Osteoblast (primary cell): ENCODE measurements at regions not wholly inside any gene's neighbourhood (a gene's known extent, or its start where the extent isn't known, plus 50 kb on each side); places are given as distances from the start of the nearest gene placed in this dataset.

Source experiments
- DNase-seq: peaks from one replicate; pipeline ENCODE4 v3.0.0; 2011; ENCODE audit warnings: low spot score, mixed read lengths; ENCODE audit not compliant: insufficient read length; ENCODE audit errors: missing footprints
- H2AFZ ChIP-seq: 2 replicates; pipeline ENCODE4 v1.6.0; 2011; ENCODE audit warnings: mild to moderate bottlenecking, low read length
- H3K27ac ChIP-seq: 2 replicates; pipeline ENCODE4 v1.5.1; 2011; ENCODE audit warnings: mild to moderate bottlenecking, low read depth, low read length, moderate library complexity
- H3K27me3 ChIP-seq: 2 replicates; pipeline ENCODE4 v1.6.0; 2012; ENCODE audit warnings: mild to moderate bottlenecking, control low read depth, inconsistent platforms, low read length, moderate library complexity; ENCODE audit not compliant: insufficient read depth
- H3K36me3 ChIP-seq: 2 replicates; pipeline ENCODE4 v1.5.1; 2011; ENCODE audit warnings: mild to moderate bottlenecking, low read length, control low read depth, moderate library complexity; ENCODE audit not compliant: insufficient read depth
- H3K4me1 ChIP-seq: 2 replicates; pipeline ENCODE4 v1.5.1; 2011; ENCODE audit warnings: mild to moderate bottlenecking, low read length, control low read depth, moderate library complexity; ENCODE audit not compliant: insufficient read depth
- H3K4me2 ChIP-seq: 2 replicates; pipeline ENCODE4 v1.6.0; 2011; ENCODE audit warnings: mild to moderate bottlenecking, low read length; ENCODE audit not compliant: insufficient read depth
- H3K4me3 ChIP-seq: fragments of 200-600 bp; sonication (generic); 3 replicates; pipeline ENCODE4 v1.5.1; 2012; ENCODE audit warnings: mild to moderate bottlenecking, low read length, inconsistent platforms; ENCODE audit not compliant: insufficient read depth
- H3K79me2 ChIP-seq: 2 replicates; pipeline ENCODE4 v1.6.0; 2012; ENCODE audit warnings: mild to moderate bottlenecking, low read length, control low read depth, inconsistent platforms; ENCODE audit not compliant: insufficient read depth
- H3K9me3 ChIP-seq: 2 replicates; pipeline ENCODE4 v1.5.1; 2011; ENCODE audit warnings: low read depth, low read length, control low read depth
- H4K20me1 ChIP-seq: 2 replicates; pipeline ENCODE4 v1.6.0; 2012; ENCODE audit warnings: mild to moderate bottlenecking, low read length, control low read depth; ENCODE audit not compliant: insufficient read depth
- CTCF ChIP-seq: IDR thresholded peaks from 2 replicates; pipeline ENCODE4 v1.5.1; 2011; ENCODE audit warnings: mild to moderate bottlenecking, low read depth, low read length, moderate library complexity; ENCODE audit errors: extremely low read depth

DNA sequence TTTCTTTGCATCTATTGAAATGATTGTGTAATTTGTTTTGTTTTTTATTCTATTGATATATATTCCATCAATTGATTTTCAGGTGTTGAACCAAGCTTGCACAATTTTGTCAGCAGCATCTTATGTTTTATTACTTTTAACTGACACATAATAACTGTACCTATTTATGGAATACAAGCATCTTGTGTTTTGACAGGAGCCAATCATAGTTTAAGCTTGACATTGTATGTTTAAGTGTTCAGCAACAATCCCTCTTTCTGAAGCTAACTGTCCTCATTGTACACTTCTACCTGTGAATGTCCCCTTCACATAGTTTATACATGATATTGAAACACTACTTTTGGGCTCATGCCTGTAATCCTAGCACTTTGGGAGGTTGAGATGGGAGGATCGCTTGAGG is 1017.6 kb upstream of the GYPC start:
- Histone ChIP-seq H3K4me2 (no peak overlapping the region), H3K36me3 (no peaks in the 10 kb centered on the region), H3K79me2 (no peaks in the 10 kb centered on the region), H3K4me3 (no peak overlapping the region), H3K4me1 (no peaks in the 10 kb centered on the region), H2AFZ (no peak overlapping the region), H3K9me3 (no peaks in the 10 kb centered on the region), H4K20me1 (no peaks in the 10 kb centered on the region), H3K27ac (no peak overlapping the region), H3K27me3 (no peaks in the 10 kb centered on the region)
- DNase-seq, result no peak
- TF ChIP-seq CTCF, result no peak

DNA sequence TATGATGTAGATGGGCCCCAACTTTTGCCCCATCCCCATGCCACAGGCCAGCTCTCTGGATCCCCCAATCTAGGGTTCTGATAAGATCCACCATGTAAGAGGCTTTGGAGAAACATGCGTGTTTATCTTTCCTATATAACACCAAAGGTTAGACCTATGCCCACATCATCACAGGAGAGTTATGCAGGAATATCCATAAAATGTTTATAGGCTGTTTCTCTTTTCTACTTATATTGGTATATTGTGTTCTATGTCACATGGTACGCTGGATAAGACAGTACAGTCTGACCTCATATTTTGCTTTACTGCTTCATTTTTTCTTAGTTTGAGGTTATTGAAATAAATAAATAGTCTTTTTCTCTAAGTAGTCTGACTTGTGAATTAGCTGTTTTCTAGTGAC is 1013.9 kb upstream of the GYPC start:
- H4K20me1 ChIP-seq, result no peaks in the 10 kb centered on the region
- no peaks in the 10 kb centered on the region for H3K4me1 ChIP-seq
- no peaks in the 10 kb centered on the region for H3K27me3 ChIP-seq
- H3K36me3 ChIP-seq, result no peaks in the 10 kb centered on the region
- no peak overlapping the region for H2AFZ ChIP-seq
- no peak for TF ChIP-seq CTCF
- no peak for DNase-seq
- no peaks in the 10 kb centered on the region for H3K9me3 ChIP-seq
- H3K27ac ChIP-seq, result no peak overlapping the region
- no peak overlapping the region for H3K4me2 ChIP-seq
- H3K4me3 ChIP-seq, result no peak overlapping the region
- H3K79me2 ChIP-seq, result no peaks in the 10 kb centered on the region

- DNase-seq, result no peak
- Histone ChIP-seq H3K4me3 (no peak overlapping the region), H4K20me1 (no peaks in the 10 kb centered on the region), H2AFZ (no peak overlapping the region), H3K79me2 (no peaks in the 10 kb centered on the region), H3K36me3 (no peaks in the 10 kb centered on the region), H3K4me1 (no peaks in the 10 kb centered on the region), H3K9me3 (no peaks in the 10 kb centered on the region), H3K4me2 (no peak overlapping the region), H3K27ac (no peak overlapping the region), H3K27me3 (no peaks in the 10 kb centered on the region)
- no peak for TF ChIP-seq CTCF
Observed at GRCh38 chr2:125643128-125643527, 1012.8 kb upstream of the GYPC start.

- no peak overlapping the region for H3K4me2 ChIP-seq
- no peaks in the 10 kb centered on the region for H3K9me3 ChIP-seq
- no peak overlapping the region for H3K4me3 ChIP-seq
- H3K27me3 ChIP-seq, result no peaks in the 10 kb centered on the region
- no peaks in the 10 kb centered on the region for H3K79me2 ChIP-seq
- DNase-seq, result no peak
- no peaks in the 10 kb centered on the region for H4K20me1 ChIP-seq
- no peaks in the 10 kb centered on the region for H3K4me1 ChIP-seq
- H3K27ac ChIP-seq, result no peak overlapping the region
- H2AFZ ChIP-seq, result no peak overlapping the region
- H3K36me3 ChIP-seq, result no peaks in the 10 kb centered on the region
- TF ChIP-seq CTCF, result no peak
Observed at GRCh38 chr2:125643585-125643984, 1012.4 kb upstream of the GYPC start.
